G401 (cell line): ENCODE measurements at regions not wholly inside any gene's neighbourhood (a gene's known extent, or its start where the extent isn't known, plus 50 kb on each side); places are given as distances from the start of the nearest gene placed in this dataset.

Experiments used
- DNase-seq: peaks from one replicate; pipeline ENCODE4 v3.0.0-alpha.2; 2015; ENCODE audit warnings: low spot score
- in situ Hi-C: cut with HindIII; loops from 2 replicates; pipeline ENCODE4 v1.10.0; 2016; ENCODE audit warnings: low sequenced_read_pairs, mixed read lengths

DNA sequence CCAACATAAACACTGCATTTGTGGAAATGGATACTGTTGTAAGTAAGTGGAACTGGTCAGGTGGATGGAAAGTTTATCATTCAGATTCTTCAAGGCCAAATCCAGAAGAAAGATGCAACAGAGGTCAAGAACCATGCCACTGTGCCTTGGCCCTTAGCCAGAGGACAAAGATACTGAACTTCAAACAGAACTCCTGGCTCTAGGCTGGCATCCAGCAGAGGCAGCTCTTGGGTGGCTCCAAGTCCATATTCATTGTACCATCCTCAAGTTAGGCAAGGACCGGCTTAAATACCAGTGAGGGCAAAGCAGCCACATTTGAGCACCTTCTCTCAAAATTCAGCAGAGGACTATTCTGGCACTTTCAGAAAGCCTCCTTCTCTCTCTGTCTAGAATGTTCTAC, 53.2 kb downstream of the DNAAF9 start:
- DNase-seq, result no peak
- in situ Hi-C loops, result no loop called here

DNA sequence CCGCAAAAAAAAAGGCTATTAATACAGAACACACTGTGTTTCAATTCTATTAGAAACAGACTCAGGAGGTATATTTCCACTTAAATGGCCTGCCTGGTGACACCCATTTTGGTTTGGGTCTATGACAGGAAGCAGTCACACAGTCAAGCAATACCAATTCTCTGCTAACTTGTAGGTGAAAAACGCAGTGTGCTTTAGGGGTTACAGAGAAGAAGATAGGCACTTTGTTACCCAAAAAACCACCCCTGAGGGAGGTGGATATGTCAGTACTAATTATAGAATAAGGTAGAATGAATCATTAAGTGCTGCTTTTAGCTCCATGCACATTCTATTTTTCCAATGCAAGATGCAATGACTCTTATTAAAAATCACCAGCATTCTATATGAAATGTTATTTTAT, 53.8 kb downstream of the DNAAF9 start:
- in situ Hi-C loops, result no loop called here
- no peak for DNase-seq

DNA sequence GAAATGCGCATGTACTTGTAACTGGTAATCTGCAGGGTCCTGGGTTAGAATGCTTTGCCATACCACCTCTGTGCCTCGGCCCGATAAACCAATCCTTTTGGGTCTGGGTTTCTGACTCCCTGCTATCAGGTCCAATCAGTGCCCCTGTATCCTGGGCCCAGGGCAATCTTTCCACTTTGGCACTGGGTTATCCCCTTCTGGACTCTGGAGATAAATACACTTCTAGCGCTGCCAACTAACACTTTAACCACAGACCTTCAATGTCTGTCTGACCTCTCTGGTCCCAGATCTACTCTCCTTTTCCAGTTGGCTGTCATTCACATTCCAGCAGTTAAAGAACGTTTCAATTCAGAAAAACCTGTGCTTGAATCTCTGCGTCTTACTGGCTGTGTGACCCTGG, 55.3 kb downstream of the DNAAF9 start:
- DNase-seq, result no peak
- in situ Hi-C loops, result no loop called here

DNA sequence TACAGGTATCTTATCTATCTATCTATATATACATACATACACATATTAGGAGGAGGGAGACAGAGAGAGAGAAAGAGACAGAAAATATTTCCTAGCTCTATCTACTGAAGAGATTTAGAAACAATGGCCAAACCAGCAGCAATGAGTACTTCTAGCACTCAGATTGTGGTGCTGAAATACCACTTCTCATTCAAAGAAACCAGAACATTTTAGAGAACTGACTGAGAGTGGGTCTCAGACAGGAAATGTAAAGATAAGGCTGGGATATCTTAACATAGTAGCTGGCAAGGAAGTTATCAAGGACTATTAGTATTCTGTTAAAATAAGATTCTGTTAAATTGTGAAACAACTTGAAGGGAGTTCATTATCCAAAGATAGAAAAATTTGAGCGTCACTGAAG, 57.0 kb downstream of the DNAAF9 start:
- in situ Hi-C loops, result no loop called here

DNA sequence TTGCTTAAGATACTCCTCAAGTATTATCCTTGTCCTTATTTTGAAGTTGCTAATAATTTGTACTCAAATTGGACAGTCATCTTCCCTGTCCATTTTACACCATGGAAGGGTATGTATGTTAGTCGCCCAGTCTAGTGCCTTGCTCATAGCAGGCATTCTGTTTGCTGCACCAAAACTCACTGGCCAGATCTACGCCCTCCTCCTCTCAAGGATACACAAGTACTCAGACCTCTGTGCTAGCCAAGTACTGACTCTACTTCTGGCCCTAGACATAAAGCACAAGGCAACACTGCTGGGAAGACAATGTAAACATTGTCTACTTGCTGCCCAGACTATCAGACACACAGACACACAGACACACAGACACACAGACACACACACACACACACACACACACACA, 57.7 kb downstream of the DNAAF9 start:
- no peak for DNase-seq
- in situ Hi-C loops, result no loop called here

More for the DNA sequence above, 57.0 kb downstream of the DNAAF9 start:
- DNase-seq, result no peak

DNA sequence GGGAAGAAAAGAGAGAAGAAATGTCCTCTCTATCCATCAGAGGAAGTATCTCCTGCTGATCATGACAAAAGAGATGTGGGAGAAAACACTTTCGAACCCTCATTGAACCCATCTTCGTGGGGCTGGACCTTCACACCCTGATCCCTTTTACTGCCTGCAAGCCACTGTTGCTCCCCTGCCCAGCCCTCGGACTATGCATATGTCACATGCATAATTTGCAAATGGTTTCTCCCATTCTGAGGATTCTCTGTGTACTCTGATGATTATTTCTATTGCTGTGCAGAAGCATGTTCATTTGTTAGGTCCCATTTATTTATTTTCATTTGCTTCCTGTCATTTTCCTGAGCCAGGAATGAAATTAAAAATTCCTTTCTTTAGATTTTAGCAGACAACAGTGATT, 64.7 kb downstream of the DNAAF9 start:
- in situ Hi-C loops, result no loop called here
- DNase-seq, result no peak

DNA sequence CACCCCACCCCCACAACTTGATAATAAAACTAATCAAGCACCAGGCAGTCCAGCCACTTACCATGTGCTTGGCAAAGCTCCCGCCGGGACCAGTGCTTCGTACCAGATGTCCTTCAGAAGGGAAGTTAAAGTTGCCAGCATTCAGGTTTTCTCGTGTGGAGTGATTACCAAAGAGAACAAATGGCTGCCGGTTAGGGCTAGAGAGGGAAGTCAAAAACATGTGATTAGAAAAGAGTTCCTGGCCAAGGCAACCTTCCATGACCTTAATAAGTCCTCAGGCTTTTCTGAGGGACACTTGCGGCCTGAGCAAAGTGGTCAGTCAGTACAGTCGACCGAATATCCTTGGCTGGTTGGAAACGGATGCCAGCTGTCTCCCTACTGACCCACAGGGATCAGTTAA, 67.0 kb downstream of the DNAAF9 start:
- in situ Hi-C loops, result no loop called here
- DNase-seq, result peak; percentile 75

DNA sequence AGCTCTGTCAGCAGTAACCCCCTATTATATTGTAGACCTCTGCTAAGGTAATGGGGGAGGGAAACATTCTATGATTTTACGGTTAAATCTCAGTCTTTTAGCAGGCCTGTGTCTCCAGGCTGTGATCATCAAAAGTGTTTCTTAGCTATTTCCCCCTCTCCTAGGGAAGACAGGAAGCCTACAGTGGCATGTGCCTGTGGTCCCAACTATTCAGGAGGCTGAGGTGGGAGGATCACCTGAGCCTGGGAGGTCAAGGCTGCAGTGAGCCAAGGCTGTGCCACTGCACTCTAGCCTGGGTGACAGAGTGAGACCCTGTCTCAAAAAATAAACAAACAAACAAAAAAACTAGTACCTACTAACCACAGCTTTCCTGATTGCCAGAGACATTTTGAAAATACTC, 67.9 kb downstream of the DNAAF9 start:
- in situ Hi-C loops, result no loop called here
- no peak for DNase-seq

DNA sequence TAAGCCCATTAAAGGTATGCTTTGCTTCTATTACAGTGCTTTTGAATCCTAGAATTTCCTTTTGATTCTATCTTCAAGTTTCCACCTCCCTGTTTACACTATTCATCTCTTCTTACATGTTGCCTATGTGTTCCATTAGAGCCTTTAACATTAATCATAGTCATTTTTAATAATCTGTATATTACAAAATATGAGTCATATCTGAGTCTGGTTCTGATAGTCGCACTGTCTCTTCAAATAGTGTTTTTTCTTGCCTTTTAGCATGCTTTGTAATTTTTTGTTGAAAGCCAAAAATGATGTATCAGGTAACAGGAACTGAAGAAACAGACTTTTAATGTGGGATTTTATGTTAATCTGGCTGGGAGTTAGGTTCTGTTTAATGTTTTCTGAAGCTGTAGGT, 68.4 kb downstream of the DNAAF9 start:
- in situ Hi-C loops, result no loop called here
- DNase-seq, result no peak

DNA sequence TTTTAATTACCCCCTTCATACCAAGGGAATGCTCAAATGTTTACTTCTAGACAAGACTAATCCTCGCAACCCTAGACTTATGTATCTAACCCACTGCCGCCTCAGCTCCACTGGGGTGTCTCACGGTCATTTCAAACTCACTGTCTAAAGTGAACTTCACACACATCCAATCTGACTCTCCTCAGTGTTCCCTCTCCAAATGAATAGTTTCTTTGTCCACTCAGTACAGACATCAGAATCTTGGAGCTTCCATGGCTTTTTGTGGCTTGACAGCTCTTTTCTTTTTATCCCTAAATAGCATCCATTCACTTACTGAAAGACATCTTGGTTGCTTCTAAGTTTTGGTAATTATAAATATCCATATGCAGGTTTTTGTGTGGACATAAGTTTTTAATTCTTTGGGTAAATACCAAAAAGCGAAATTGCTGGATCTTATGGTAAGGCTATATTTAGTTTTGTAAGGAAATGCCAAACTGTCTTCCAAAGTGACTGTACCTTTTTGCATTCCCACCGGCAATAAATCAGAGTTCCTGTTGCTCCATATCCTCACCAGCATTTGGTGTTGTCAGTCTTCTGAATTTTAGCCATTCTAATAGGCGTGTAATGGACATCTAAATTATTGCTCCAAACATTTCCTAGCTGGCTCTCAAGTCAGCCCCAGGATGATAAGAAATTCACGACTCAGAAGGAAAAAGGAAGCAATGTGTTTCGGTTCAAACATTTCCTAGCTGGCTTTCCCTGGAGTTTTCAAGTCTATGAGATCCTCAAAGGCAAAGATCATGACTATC, 73.1 kb downstream of the DNAAF9 start:
- no peak for DNase-seq
- in situ Hi-C loops, result no loop called here

DNA sequence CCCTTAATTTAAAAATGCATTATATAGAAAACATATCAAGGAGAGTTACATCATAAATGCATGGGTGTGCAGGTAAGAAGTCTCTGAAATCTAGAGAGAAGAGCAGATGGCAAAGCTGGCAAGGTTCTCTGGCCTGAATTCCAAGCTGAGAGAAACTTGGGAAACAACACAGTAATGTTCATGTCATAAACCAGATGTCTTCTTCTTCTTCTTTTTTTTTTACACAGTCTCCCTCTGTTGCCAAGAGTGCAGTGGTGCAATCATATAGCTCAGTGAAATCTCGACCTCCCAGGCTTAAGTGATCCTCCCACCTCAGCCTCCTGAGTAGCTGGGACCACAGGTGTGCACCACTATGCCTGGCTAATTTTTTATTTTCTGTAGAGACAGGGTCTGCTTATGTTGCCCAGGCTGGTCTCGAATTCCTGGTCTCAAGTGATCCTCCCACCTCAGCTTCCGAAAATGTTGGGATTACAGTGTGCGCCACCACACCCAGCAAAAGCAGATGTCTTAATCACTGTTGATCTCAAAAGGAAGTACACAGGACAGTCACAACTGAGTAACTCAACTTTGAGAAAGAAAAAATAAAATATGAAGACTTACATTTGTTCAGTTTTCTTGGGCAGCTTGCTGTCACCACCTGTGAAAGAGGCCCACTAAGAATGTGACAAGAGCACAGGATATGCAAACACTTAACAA, 77.3 kb downstream of the DNAAF9 start:
- DNase-seq, result peak; percentile 82
- in situ Hi-C loops, result no loop called here

DNA sequence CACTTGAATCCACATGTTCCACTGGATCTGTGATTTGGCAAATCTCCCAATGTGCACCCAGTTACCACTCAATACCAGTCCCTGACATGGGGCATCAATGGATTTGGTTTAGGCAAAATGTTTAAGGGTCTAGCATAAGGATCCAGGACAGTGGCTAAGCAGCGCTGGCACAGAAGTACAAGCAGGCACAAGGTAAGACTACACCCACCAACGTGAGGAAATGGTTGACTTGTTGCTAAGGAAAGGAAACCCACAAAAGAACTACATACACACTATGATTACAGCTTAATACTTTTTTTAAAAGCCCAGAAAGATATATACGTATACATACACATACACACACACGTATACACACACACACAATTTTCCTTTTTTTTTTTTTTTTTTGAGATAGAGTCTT, 79.0 kb downstream of the DNAAF9 start:
- in situ Hi-C loops, result no loop called here
- DNase-seq, result no peak

DNA sequence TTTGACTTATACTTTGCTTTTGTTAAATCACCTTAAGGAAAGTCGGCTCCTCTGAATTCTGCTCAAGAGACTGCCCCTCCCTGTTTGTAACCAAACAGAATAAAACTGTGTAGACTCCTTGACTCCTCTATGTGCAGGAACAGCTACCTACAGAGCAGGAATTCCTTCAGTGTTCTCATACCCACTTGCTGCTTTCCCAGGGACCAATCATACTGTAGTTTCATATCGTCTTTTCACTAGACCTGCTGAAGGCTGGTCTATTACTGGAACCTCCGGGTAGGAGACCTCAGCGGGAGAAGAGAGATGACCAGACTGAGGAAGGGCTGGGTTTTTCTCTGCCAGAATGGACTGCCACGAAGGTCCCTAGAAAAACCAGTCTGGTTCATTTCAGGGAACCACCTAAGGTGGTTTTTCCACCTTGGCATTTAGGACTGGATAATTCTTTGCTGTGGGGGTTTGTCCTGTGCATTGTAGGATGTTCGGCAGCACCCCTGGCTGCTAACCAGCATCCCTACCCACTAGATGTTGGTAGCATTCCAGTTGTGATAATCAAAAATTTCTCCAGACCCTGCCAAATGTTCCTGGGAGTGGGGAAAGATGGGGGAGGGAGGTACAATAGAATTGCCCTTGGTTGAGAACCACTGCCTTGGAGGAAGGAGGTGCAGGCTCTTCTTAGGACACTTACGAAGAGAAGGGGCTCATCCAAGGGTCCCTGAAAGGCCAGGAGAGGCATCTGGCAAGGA, 80.5 kb downstream of the DNAAF9 start:
- DNase-seq, result no peak
- in situ Hi-C loops, result no loop called here

DNA sequence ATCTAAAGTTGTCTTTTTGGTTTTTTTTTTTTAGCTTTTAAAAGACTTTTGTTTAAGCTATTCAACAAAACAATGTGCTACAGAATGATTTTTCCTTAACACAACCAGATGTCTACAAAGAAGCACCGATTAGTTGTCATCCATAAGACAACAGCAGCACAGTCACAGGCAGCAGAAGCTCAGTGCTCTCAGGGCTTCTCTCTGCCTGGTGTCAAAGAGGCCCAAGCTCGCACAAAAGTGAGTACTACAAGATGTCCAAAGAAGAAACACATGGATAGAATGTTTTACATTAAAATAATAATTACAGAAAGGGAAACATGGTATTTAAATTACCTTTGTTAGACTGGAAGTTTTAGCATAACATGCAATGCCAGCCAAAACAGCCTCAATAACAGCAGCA, 81.6 kb downstream of the DNAAF9 start:
- in situ Hi-C loops, result no loop called here
- no peak for DNase-seq

DNA sequence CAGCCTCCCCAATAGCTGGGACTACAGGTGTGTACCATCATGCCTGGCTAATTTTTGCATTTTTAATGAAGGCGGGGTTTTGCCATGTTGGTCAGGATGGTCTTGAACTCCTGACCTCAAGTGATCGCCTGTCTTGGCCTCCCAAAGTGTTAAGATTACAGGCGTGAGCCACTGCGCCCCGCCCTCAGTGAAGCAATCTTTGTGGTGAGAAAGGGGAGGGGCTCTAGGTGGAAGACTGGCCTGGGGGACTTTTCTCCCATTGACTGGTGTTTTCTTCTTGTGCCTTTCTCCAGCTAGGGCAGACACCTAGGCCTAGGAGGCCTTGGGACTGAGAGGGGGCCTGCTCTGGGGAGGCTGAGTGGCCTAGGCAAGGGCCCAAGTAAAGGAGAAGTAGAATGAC, 84.1 kb downstream of the DNAAF9 start:
- in situ Hi-C loops, result no loop called here
- no peak for DNase-seq

DNA sequence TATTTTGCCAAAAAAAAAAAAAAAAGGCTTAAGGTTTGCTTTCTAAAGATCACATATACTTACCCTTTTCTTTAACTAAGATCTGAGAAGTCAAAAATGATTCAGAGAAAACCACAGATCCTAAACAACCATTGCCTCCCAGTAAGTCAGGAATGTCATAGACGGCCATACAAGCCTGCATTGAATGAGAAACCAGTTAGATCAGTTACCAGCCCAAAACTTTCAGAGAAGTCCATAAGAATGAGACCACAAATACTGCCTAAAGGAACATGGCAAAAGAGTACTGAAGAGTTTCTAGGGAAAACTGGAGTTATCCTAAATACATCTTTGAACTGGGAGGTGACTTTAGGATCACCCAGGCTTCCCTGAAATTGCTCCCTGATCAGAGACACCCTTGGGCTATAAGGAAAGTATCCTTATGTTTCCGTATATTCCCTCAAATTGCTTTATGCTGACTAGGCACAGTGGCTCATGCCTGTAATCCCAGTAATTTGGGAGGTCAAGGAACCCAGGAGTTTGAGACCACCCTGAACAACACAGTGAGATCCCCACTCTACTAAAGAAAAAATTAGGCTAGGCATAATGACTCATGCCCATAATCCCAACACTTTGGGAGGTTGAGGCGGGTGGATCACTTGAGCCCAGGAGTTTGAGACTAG, 79.4 kb upstream of the SLC4A11 start:
- in situ Hi-C loops, result no loop called here
- no peak for DNase-seq

DNA sequence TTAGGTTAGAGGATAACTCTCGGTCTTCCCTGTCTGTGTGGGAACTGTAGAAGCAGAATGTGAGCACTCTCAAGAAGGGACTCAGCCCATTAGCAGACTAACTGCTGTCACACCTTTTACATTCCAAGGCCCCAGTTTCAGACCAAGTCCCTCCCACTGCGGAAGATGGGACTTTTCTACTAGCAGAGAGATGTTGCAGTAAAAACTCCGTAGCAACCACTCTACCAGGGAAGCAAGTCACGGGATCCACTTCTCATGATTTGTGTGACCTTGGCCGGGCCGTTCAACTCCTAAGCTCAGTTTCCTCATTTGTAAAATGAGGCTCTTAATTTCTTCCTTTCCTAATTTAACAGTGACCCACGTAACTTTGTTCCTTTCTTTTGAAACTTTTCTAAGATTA, 77.1 kb upstream of the SLC4A11 start:
- no peak for DNase-seq
- in situ Hi-C loops, result no loop called here

DNA sequence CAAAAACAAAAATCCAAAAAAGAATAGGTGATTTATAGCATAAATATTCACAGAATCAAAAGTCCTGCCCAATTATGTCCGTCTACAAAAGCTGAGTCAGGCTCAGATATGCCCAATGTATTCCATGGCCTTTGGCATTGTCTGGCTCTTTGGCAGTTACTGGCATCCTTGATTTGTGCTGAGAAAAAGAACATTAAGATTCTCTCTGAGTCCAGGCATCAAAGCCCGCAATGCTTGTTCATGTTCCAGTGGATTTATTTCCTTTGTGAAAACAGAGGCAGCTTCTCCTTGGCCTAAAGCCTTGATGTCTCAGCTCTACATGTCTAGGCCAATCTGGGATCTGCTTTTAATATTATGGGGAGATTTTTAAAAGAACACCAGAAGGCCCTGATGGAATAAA, 76.1 kb upstream of the SLC4A11 start:
- DNase-seq, result peak; percentile 23
- in situ Hi-C loops, result no loop called here

DNA sequence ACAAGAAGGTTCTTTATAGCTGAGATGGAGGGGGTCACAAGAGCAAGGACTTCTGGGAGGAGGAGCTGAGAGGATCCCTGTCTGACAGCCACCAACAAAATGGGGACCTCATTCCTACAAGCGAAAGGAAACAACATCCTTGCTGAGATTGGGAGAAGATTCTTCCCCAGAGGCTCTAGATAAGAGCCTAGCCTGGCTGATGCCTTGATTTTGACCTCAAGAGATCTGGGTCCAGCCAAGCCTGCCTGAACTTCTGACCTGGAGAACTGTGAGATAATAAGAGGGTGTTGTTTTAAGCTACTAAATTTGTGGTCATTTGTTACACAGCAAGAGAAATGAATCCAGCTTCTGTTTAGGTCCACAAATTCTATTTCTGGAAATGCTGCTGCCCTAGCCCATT, 75.4 kb upstream of the SLC4A11 start:
- no peak for DNase-seq
- in situ Hi-C loops, result no loop called here

DNA sequence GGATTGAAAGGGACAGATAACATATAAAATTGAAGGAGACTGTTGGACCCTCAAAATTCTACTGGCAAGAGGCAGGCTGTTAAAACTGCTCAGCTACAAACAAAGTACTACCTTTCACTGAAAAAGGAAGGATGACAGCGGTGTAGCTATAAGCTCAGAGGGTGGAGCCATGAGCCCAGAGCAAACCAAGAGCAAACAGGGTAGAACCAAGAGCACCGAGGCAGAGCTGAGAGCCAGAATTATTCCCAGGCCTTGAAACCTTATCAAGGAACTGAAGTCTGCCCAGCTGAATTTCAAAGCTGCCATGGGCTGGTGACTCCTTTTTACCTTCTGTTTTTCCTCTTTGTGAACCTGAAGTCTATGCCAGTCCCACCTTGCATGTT, 74.7 kb upstream of the SLC4A11 start:
- in situ Hi-C loops, result no loop called here
- no peak for DNase-seq
